HepG2 (cell line): ENCODE measurements at regions not wholly inside any gene's neighbourhood (a gene's known extent, or its start where the extent isn't known, plus 50 kb on each side); places are given as distances from the start of the nearest gene placed in this dataset.

Experiments used
- ATAC-seq: fragments of 200-7000 bp; cut with Tn5 transposase; 3 replicates; pipeline ENCODE4 v1.9.1; 2020; ENCODE audit warnings: mild to moderate bottlenecking, moderate library complexity
- BruUV-seq: library from RNA; stranded (reverse); fragments of 400-500 nt; replicated peaks from 2 replicates; lab custom pipeline; 2021; lab: Mats Ljungman, UMichigan
- CTCF ChIA-PET: fragments of 300-600 bp; formaldehyde crosslinking; extraction: SDS; loops from one replicate; lab custom pipeline; 2021; ENCODE audit warnings: low total read pairs, inconsistent platforms, low intra/inter-chr PET ratio; lab: Yijun Ruan, JAX
- POLR2A ChIA-PET: fragments of 350-600 bp; sonication (Branson Sonifier 250); formaldehyde crosslinking; loops from one replicate; lab custom pipeline; 2020; ENCODE audit warnings: antibody characterized with exemption, inconsistent platforms; lab: Yijun Ruan, JAX
- DNase-seq: peaks from one replicate; pipeline ENCODE4 v3.0.0-alpha.2; 2015; ENCODE audit warnings: low spot score
- FAIRE-seq: peaks from 3 replicates; lab custom pipeline; 2011; peaks lifted over from hg19 to GRCh38; lab: Jason Lieb, UNC
- H2AFZ ChIP-seq: one replicate; pipeline ENCODE4 v1.6.1; 2011; ENCODE audit warnings: low read length, inconsistent platforms
- H3K27ac ChIP-seq: fragments of 300-600 bp; 3 replicates; pipeline ENCODE4 v1.8.0; 2011; ENCODE audit warnings: mixed run types, mild to moderate bottlenecking, mixed read lengths, low read length, inconsistent platforms; ENCODE audit not compliant: insufficient read depth; ENCODE audit errors: extremely low read length
- H3K27me3 ChIP-seq, 2 experiments: fragments of 200-600 bp in 1 of 2; 2 replicates in 1 of 2; 3 replicates in 1 of 2; pipeline versions ENCODE4 v1.6.0 to v1.8.0; 2011; ENCODE audit warnings: low read length in 2 of 2, mild to moderate bottlenecking in 2 of 2, moderate library complexity in 2 of 2, inconsistent platforms in 1 of 2; ENCODE audit not compliant: insufficient read depth in 2 of 2, control insufficient read depth in 1 of 2
- H3K36me3 ChIP-seq, 2 experiments: fragments of 200-600 bp in 1 of 2; replicated peaks in 1 of 2; 2 replicates in 1 of 2; 3 replicates in 1 of 2; pipeline versions ENCODE4 v1.5.1 to v1.8.0; 2011; ENCODE audit warnings: low read length in 2 of 2, inconsistent platforms in 1 of 2; ENCODE audit not compliant: insufficient read depth in 2 of 2, control insufficient read depth in 1 of 2
- H3K4me1 ChIP-seq: 2 replicates; pipeline ENCODE4 v1.5.1; 2012; ENCODE audit warnings: low read length, inconsistent platforms; ENCODE audit not compliant: insufficient read depth
- H3K4me2 ChIP-seq: 2 replicates; pipeline ENCODE4 v1.6.0; 2011; ENCODE audit warnings: low read depth, low read length, inconsistent platforms
- H3K4me3 ChIP-seq, 3 experiments: fragments of 200-600 bp in 1 of 3; sonication (generic), shearing (Covaris generic) in 1 of 3; replicated peaks in 1 of 3; 2 replicates each; pipeline ENCODE4 v1.5.1; 2011 to 2016; ENCODE audit warnings: low read length in 3 of 3, inconsistent platforms in 2 of 3, low read depth in 2 of 3, mild to moderate bottlenecking in 2 of 3, control low read depth in 1 of 3, mixed read lengths in 1 of 3; ENCODE audit not compliant: insufficient read depth in 1 of 3
- H3K79me2 ChIP-seq: one replicate; pipeline ENCODE4 v1.6.1; 2011; ENCODE audit warnings: low read length, inconsistent platforms; ENCODE audit not compliant: insufficient read depth
- H3K9ac ChIP-seq: 2 replicates; pipeline ENCODE4 v1.6.0; 2011; ENCODE audit warnings: mild to moderate bottlenecking, low read depth, low read length, inconsistent platforms; ENCODE audit not compliant: insufficient read depth
- H3K9me3 ChIP-seq: 2 replicates; pipeline ENCODE4 v1.5.1; 2012; ENCODE audit warnings: mild to moderate bottlenecking, low read length
- H4K20me1 ChIP-seq: 2 replicates; pipeline ENCODE4 v1.6.0; 2011; ENCODE audit warnings: inconsistent platforms, mild to moderate bottlenecking, low read length, moderate library complexity; ENCODE audit not compliant: insufficient read depth
- HDAC6 ChIP-seq: fragments of 200-600 bp; sonication (generic); IDR thresholded peaks from 2 replicates; pipeline ENCODE4 v1.7.0; 2017; ENCODE audit warnings: mild to moderate bottlenecking, antibody characterized with exemption, low read length, low read depth
- KLF12 ChIP-seq: sonication (generic); formaldehyde crosslinking; IDR thresholded peaks from 2 replicates; pipeline ENCODE4 v1.4.0; 2020; ENCODE audit warnings: missing genetic modification reagents, borderline replicate concordance
- MBD4 ChIP-seq: IDR thresholded peaks from 2 replicates; pipeline ENCODE4 v1.6.1; 2012; ENCODE audit warnings: low read length, inconsistent platforms, borderline replicate concordance
- RCOR2 ChIP-seq: IDR thresholded peaks from 2 replicates; pipeline ENCODE4 v1.6.1; 2016; ENCODE audit warnings: missing biosample characterization, missing genetic modification reagents
- SMAD3 ChIP-seq: sonication (generic); formaldehyde crosslinking; IDR thresholded peaks from 2 replicates; pipeline ENCODE4 v1.4.0; 2020; ENCODE audit warnings: missing genetic modification reagents
- SMYD3 ChIP-seq: sonication (generic); formaldehyde crosslinking; IDR thresholded peaks from 2 replicates; pipeline ENCODE4 v1.8.1; 2023; ENCODE audit warnings: mild to moderate bottlenecking, missing genetic modification reagents
- TEAD2 ChIP-seq: sonication (generic); formaldehyde crosslinking; IDR thresholded peaks from 2 replicates; pipeline ENCODE4 v1.9.0; 2021; ENCODE audit warnings: missing genetic modification reagents
- ZNF260 ChIP-seq: sonication (generic); formaldehyde crosslinking; IDR thresholded peaks from 2 replicates; pipeline ENCODE4 v1.4.0; 2020; ENCODE audit warnings: missing genetic modification reagents, low read depth, mild to moderate bottlenecking, borderline replicate concordance
- ZNF30 ChIP-seq: sonication (generic); formaldehyde crosslinking; IDR thresholded peaks from 2 replicates; pipeline ENCODE4 v1.5.0; 2020; ENCODE audit warnings: mild to moderate bottlenecking, missing genetic modification reagents
- ZNF431 ChIP-seq: sonication (generic); formaldehyde crosslinking; IDR thresholded peaks from 2 replicates; pipeline ENCODE4 v1.9.0; 2022; ENCODE audit warnings: missing genetic modification reagents, low read depth, mild to moderate bottlenecking, borderline replicate concordance
- ZNF446 ChIP-seq: sonication (generic); formaldehyde crosslinking; IDR thresholded peaks from 2 replicates; pipeline ENCODE4 v1.5.0; 2020; ENCODE audit warnings: mild to moderate bottlenecking, missing genetic modification reagents
- ZNF513 ChIP-seq: sonication (generic); formaldehyde crosslinking; conservative IDR thresholded peaks from 2 replicates; pipeline ENCODE4 v1.5.0; 2020; ENCODE audit warnings: missing genetic modification reagents
- ZNF605 ChIP-seq: sonication (generic); formaldehyde crosslinking; IDR thresholded peaks from 2 replicates; pipeline ENCODE4 v1.8.0; 2022; ENCODE audit warnings: mild to moderate bottlenecking, missing genetic modification reagents
- WGBS: methylation state at CpG from one replicate; pipeline ENCODE4 v1.1.6; 2017; ENCODE audit warnings: low lambda C conversion rate; 5-methylcytosine and 5-hydroxymethylcytosine counted together
- in situ Hi-C: cut with HindIII; loops from 2 replicates; pipeline ENCODE4 v1.10.0; 2017; ENCODE audit warnings: low pct_unique_long_range_greater_than_20kb; ENCODE audit not compliant: extremely low pct_ligation_motif_present
- intact Hi-C: fragments of 100-400 bp; cut with micrococcal nuclease; formaldehyde crosslinking; loops from one replicate; pipeline ENCODE4 v1.10.0; 2022; ENCODE audit not compliant: unreplicated experiment
- TF ChIP-seq, protein P1 (sequence below): sonication (generic); formaldehyde crosslinking; IDR thresholded peaks from 2 replicates; pipeline ENCODE4 v1.4.0; 2020; ENCODE audit warnings: missing genetic modification reagents, mild to moderate bottlenecking, borderline replicate concordance

GRCh38 chr12:98422359-98422758 is 93.0 kb upstream of the TMPO start:
- Histone ChIP-seq H3K4me3 (no peak overlapping the region), H3K4me2 (no peak overlapping the region), H3K27ac (no peak overlapping the region), H3K9ac (no peak overlapping the region), H3K36me3 (no peaks in the 10 kb centered on the region), H3K27me3 (0 out of 5 replicates have a peak, but pooled peaks cover 0 to 1% of the 10 kb centered on the region in 2 experiments), H3K4me1 (peaks cover 28% of the 10 kb centered on the region; the same call in 1 of the 2 replicates), H2AFZ (no peak overlapping the region), H3K9me3 (no peaks in the 10 kb centered on the region), H4K20me1 (no peaks in the 10 kb centered on the region), H3K79me2 (no peaks in the 10 kb centered on the region)
- in situ Hi-C loops (loop anchor here (5.0 to 10.0 kb wide), 2 partner anchors 95 to 232 kb away; partner anchors contain the start of gene TMPO), intact Hi-C loops (loop anchor here (5.0 to 10.0 kb wide), 2 partner anchors 80 to 572 kb away; no protein-coding TSS in a partner anchor)
- ChIA-PET POLR2A (no interaction called here), CTCF (no interaction called here)
- no peak for FAIRE-seq
- 78% methylated on average over 8 of the region's 11 CpGs for WGBS
- BruUV-seq, result no TSS peak
- TF ChIP-seq, protein P1, sequence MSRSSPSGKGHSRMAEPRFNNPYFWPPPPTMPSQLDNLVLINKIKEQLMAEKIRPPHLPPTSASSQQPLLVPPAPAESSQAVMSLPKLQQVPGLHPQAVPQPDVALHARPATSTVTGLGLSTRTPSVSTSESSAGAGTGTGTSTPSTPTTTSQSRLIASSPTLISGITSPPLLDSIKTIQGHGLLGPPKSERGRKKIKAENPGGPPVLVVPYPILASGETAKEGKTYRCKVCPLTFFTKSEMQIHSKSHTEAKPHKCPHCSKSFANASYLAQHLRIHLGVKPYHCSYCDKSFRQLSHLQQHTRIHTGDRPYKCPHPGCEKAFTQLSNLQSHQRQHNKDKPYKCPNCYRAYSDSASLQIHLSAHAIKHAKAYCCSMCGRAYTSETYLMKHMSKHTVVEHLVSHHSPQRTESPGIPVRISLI, result no peak
- TF ChIP-seq SMAD3 (CRISPR knock-in tag) (no peak), TEAD2 (CRISPR knock-in tag) (no peak), MBD4 (no peak), KLF12 (no peak), ZNF30 (CRISPR knock-in tag) (no peak), RCOR2 (CRISPR knock-in tag) (no peak), SMYD3 (no peak), ZNF446 (no peak), ZNF513 (CRISPR knock-in tag) (no peak), ZNF605 (no peak), ZNF260 (CRISPR knock-in tag) (no peak), ZNF431 (CRISPR knock-in tag) (no peak), HDAC6 (no peak)
- no peak for DNase-seq
- no peak for ATAC-seq
